Lower leg skin (tissue), 4 donors: ENCODE measurements at regions not wholly inside any gene's neighbourhood (a gene's known extent, or its start where the extent isn't known, plus 50 kb on each side); places are given as distances from the start of the nearest gene placed in this dataset.

Experiments
- DNase-seq, 2 donors: peaks; one replicate each; pipeline ENCODE4 v3.0.0-alpha.2; 2019; ENCODE audit warnings: low spot score in 2 of 2
- H3K4me3 ChIP-seq: fragments of 200-600 bp; sonication (generic); 2 replicates; pipeline ENCODE4 v1.5.1; 2017; ENCODE audit warnings: mild to moderate bottlenecking, low read depth; ENCODE audit not compliant: poor library complexity, severe bottlenecking
- POLR2A ChIP-seq, 2 donors: fragments of 450-650 bp; IDR thresholded peaks; one replicate each; pipeline ENCODE4 v1.6.1; 2016 to 2017; ENCODE audit warnings: antibody characterized with exemption in 2 of 2, mild to moderate bottlenecking in 1 of 2, moderate library complexity in 1 of 2
- WGBS, 2 donors: methylation state at CpG; one replicate each; pipeline ENCODE4 v1.1.5; 2018; 5-methylcytosine and 5-hydroxymethylcytosine counted together
- intact Hi-C: fragments of 100-400 bp; cut with DNase I; formaldehyde crosslinking; loops from one replicate; pipeline ENCODE4 v1.15.0; 2023; ENCODE audit warnings: low total_unique reads
- TF ChIP-seq, protein P1 (sequence below), 3 donors: fragments of 450-650 bp; IDR thresholded peaks; one replicate each; pipeline ENCODE4 v1.5.1; 2016; ENCODE audit warnings: antibody characterized with exemption in 3 of 3, mild to moderate bottlenecking in 3 of 3, moderate library complexity in 2 of 3

DNA sequence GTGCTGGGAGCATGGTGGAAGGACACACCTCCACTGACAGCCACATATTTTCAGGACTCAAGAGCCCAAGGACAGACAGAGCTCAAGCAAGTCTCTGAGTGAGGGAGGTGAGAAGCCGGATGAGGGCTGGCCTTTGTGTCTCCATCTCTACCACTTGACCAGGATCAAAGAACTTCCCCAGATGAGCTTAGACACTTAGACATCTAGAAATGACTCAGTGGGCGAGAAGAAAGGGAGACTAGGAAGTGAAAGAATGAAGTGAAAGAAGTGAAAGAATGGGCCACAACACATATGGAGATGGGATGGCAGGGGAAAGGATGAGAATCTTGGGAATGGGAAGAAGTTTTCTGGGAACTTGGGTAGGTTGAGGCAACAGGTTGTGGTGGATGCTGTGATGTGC, 274.9 kb upstream of the CCL2 start:
- intact Hi-C loops, result no loop called here
- 79% methylated on average over 2 of the region's 2 CpGs for WGBS, 2 donors
- no peak overlapping the region for H3K4me3 ChIP-seq
- no peak for TF ChIP-seq POLR2A (IDR thresholded peaks at IDR 0.05)
- TF ChIP-seq, protein P1, sequence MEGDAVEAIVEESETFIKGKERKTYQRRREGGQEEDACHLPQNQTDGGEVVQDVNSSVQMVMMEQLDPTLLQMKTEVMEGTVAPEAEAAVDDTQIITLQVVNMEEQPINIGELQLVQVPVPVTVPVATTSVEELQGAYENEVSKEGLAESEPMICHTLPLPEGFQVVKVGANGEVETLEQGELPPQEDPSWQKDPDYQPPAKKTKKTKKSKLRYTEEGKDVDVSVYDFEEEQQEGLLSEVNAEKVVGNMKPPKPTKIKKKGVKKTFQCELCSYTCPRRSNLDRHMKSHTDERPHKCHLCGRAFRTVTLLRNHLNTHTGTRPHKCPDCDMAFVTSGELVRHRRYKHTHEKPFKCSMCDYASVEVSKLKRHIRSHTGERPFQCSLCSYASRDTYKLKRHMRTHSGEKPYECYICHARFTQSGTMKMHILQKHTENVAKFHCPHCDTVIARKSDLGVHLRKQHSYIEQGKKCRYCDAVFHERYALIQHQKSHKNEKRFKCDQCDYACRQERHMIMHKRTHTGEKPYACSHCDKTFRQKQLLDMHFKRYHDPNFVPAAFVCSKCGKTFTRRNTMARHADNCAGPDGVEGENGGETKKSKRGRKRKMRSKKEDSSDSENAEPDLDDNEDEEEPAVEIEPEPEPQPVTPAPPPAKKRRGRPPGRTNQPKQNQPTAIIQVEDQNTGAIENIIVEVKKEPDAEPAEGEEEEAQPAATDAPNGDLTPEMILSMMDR (IDR thresholded peaks at IDR 0.05), result no peak
- no peak for DNase-seq

DNA sequence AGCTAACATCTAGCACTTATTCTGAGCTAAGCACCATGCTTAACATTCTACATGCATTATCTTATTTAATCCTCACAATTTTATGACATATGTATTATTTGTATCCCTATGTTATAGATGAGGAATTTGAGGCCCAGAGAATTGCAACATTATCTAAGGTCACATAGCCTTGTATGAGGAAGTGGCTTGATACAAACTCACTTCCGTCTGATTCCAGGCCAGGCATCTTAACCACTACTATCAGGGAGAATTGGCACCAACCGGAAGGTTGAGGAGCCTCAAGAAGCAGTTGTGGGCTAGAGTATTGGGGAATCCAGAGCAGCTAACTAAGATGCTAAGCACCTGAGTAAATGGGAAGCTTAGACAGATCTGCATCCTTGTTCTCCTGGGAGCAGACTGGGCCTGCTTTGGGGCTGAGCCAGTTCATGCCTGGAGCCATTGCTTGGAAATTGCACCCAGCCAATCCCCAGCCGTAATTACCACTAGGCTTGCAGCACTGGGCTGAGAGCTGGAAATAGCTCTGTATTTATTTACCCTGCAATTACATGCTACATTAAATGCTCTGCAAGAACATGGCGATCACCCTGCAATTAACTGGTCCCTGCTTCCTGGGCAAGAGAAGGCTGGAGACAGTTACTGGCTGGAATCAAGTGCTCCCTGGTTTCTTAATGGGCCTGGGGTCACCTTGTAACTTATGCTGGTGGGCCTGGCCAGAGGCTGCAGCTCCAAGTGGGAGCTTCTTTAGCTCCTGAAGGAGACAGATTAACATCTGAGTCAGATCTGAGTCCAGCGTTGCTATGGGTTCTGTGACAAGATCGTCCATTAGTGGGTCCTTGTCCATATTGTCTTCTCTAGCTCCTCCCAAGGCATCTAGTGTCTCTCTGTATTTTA, 273.1 kb upstream of the CCL2 start:
- DNase-seq, result no peak
- 30 to 39% methylated on average over 6 of the region's 6 CpGs for WGBS, 2 donors
- TF ChIP-seq, protein P1 (IDR thresholded peaks at IDR 0.05), result no peak
- no peak for TF ChIP-seq POLR2A (IDR thresholded peaks at IDR 0.05)
- H3K4me3 ChIP-seq, result no peak overlapping the region
- intact Hi-C loops, result no loop called here

- intact Hi-C loops, result no loop called here
- H3K4me3 ChIP-seq, result no peak overlapping the region
- TF ChIP-seq, protein P1 (IDR thresholded peaks at IDR 0.05), result no peak
- no peak for TF ChIP-seq POLR2A (IDR thresholded peaks at IDR 0.05)
- no peak for DNase-seq
Observed at GRCh38 chr17:33982909-33983308, 272.2 kb upstream of the CCL2 start.

GRCh38 chr17:33983824-33984574, 271.1 kb upstream of the CCL2 start:
- H3K4me3 ChIP-seq, result no peak overlapping the region
- WGBS, 2 donors, result 51 to 54% methylated on average over 6 of the region's 6 CpGs
- DNase-seq, result no peak
- no peak for TF ChIP-seq POLR2A (IDR thresholded peaks at IDR 0.05)
- TF ChIP-seq, protein P1 (IDR thresholded peaks at IDR 0.05), result no peak
- intact Hi-C loops, result no loop called here

DNA sequence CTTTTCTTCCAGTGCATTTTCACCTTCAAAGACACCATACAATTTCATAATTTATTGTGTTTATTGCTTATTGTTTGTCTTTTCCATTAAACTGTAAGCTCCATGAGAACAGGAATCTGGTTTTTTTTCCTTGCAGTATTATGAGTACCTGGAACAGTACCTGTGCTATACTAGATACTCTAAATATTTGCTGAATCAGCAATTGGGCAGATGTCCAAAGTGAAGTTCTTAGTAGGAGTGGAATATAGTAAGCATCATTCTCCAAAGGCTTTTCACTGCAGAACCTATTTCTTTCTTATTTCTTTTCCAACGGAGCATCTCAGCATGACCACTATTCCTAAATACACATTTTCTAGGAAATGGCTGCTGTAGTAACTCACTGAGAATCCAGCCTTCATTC, 269.0 kb upstream of the CCL2 start:
- intact Hi-C loops, result no loop called here
- TF ChIP-seq, protein P1 (IDR thresholded peaks at IDR 0.05), result no peak
- no peak for TF ChIP-seq POLR2A (IDR thresholded peaks at IDR 0.05)
- no peak for DNase-seq
- no peak overlapping the region for H3K4me3 ChIP-seq
- 0% methylated on average over 1 of the region's 1 CpG for WGBS, 2 donors
